H1 (cell line): ENCODE measurements at regions not wholly inside any gene's neighbourhood (a gene's known extent, or its start where the extent isn't known, plus 50 kb on each side); places are given as distances from the start of the nearest gene placed in this dataset.

Experiments
- CTCF ChIA-PET: fragments of 300-600 bp; sonication (Branson Sonifier 250); formaldehyde crosslinking; loops from one replicate; lab custom pipeline; 2021; ENCODE audit not compliant: partially characterized antibody; lab: Charles Lee
- POLR2A ChIA-PET: fragments of 300-600 bp; sonication (Branson Sonifier 250); formaldehyde crosslinking; loops from one replicate; lab custom pipeline; 2021; ENCODE audit warnings: inconsistent platforms; ENCODE audit not compliant: partially characterized antibody; lab: Charles Lee
- DNase-seq, 2 experiments: peaks; one replicate each; pipeline versions ENCODE4 v3.0.0 to v3.0.0-alpha.2; 2010 to 2022; ENCODE audit warnings: low spot score in 2 of 2, low read depth in 1 of 2, mixed read lengths in 1 of 2
- FAIRE-seq: peaks from 2 replicates; lab custom pipeline; 2011; peaks lifted over from hg19 to GRCh38; lab: Jason Lieb, UNC
- H2AFZ ChIP-seq: 2 replicates; pipeline ENCODE4 v1.8.1; 2012; ENCODE audit warnings: low read length, inconsistent platforms
- H2AK5ac ChIP-seq: 2 replicates; pipeline ENCODE4 v1.6.1; 2013; ENCODE audit warnings: low read depth, low read length
- H2BK120ac ChIP-seq: replicated peaks from 2 replicates; pipeline ENCODE3; 2013; ENCODE audit warnings: low read depth, low read length, inconsistent platforms
- H2BK12ac ChIP-seq: 2 replicates; pipeline ENCODE4 v1.6.1; 2013; ENCODE audit warnings: low read depth, low read length
- H2BK15ac ChIP-seq: 2 replicates; pipeline ENCODE4 v1.6.1; 2013; ENCODE audit warnings: low read length
- H2BK20ac ChIP-seq: 2 replicates; pipeline ENCODE4 v1.6.1; 2013; ENCODE audit warnings: low read length
- H2BK5ac ChIP-seq: 2 replicates; pipeline ENCODE4 v1.6.1; 2013; ENCODE audit warnings: low read depth, low read length
- H3K14ac ChIP-seq: 2 replicates; pipeline ENCODE4 v1.6.1; 2013; ENCODE audit warnings: inconsistent platforms; ENCODE audit not compliant: insufficient read length
- H3K18ac ChIP-seq: 2 replicates; pipeline ENCODE4 v1.6.1; 2013; ENCODE audit warnings: low read length; ENCODE audit errors: extremely low read depth
- H3K23ac ChIP-seq: 2 replicates; pipeline ENCODE4 v1.6.1; 2013; ENCODE audit warnings: inconsistent platforms; ENCODE audit not compliant: insufficient read length
- H3K23me2 ChIP-seq: 2 replicates; pipeline ENCODE4 v1.6.1; 2013; ENCODE audit warnings: low read depth, low read length
- H3K27ac ChIP-seq: 2 replicates; pipeline ENCODE4 v1.6.1; 2011; ENCODE audit warnings: low read depth, low read length, inconsistent platforms
- H3K27me3 ChIP-seq, 4 experiments: replicated peaks in 1 of 4; 1 replicate in 1 of 4; 2 replicates in 3 of 4; pipeline versions ENCODE4 v1.6.1 to v1.8.1; 2011 to 2013; ENCODE audit warnings: low read length in 3 of 4, mild to moderate bottlenecking in 3 of 4, inconsistent platforms in 2 of 4, mixed read lengths in 2 of 4, moderate library complexity in 1 of 4; ENCODE audit not compliant: control insufficient read depth in 3 of 4, insufficient read depth in 3 of 4; ENCODE audit errors: extremely low read depth in 1 of 4
- H3K36me3 ChIP-seq, 4 experiments: 2 replicates each; pipeline versions ENCODE4 v1.6.1 to v1.8.1; 2011 to 2013; ENCODE audit warnings: mild to moderate bottlenecking in 4 of 4, low read length in 3 of 4, moderate library complexity in 2 of 4, control low read depth in 1 of 4, inconsistent platforms in 1 of 4; ENCODE audit not compliant: insufficient read depth in 4 of 4, control insufficient read depth in 2 of 4
- H3K4ac ChIP-seq: replicated peaks from 2 replicates; pipeline ENCODE3; 2013; ENCODE audit warnings: low read length, low read depth, mixed read lengths, inconsistent platforms; ENCODE audit not compliant: insufficient read length
- H3K4me1 ChIP-seq, 4 experiments: replicated peaks in 1 of 4; 1 replicate in 1 of 4; 2 replicates in 3 of 4; pipeline versions ENCODE4 v1.6.1 to v1.8.1; 2011 to 2013; ENCODE audit warnings: low read length in 3 of 4, inconsistent platforms in 2 of 4, mixed read lengths in 1 of 4; ENCODE audit not compliant: insufficient read depth in 4 of 4, control insufficient read depth in 3 of 4
- H3K4me2 ChIP-seq, 2 experiments: 2 replicates each; pipeline versions ENCODE4 v1.6.1 to v1.8.1; 2011 to 2013; ENCODE audit warnings: low read depth in 2 of 2, low read length in 2 of 2, control low read depth in 1 of 2, inconsistent platforms in 1 of 2, mild to moderate bottlenecking in 1 of 2; ENCODE audit not compliant: insufficient read depth in 1 of 2
- H3K4me3 ChIP-seq, 4 experiments: fragments of 200-600, 300-600 bp in 1 of 4; sonication (generic), shearing (Covaris generic), sonication (Bioruptor Twin) in 1 of 4; 2 replicates each; pipeline versions ENCODE4 v1.5.1 to v1.8.1; 2011 to 2016; ENCODE audit warnings: low read length in 4 of 4, low read depth in 3 of 4, control low read depth in 2 of 4, inconsistent platforms in 2 of 4, mild to moderate bottlenecking in 2 of 4, mixed read lengths in 1 of 4, moderate library complexity in 1 of 4; ENCODE audit not compliant: insufficient read depth in 2 of 4; ENCODE audit errors: extremely low read depth in 1 of 4
- H3K56ac ChIP-seq: replicated peaks from 2 replicates; pipeline ENCODE3; 2013; ENCODE audit warnings: low read depth, mild to moderate bottlenecking, mixed read lengths, low read length, inconsistent platforms; ENCODE audit not compliant: insufficient read length
- H3K79me1 ChIP-seq: 2 replicates; pipeline ENCODE4 v1.6.1; 2013; ENCODE audit warnings: low read depth, low read length, control low read depth
- H3K79me2 ChIP-seq, 2 experiments: 2 replicates each; pipeline versions ENCODE4 v1.6.1 to v1.8.1; 2012 to 2013; ENCODE audit warnings: low read length in 2 of 2, mild to moderate bottlenecking in 2 of 2, inconsistent platforms in 1 of 2; ENCODE audit not compliant: insufficient read depth in 2 of 2, control insufficient read depth in 1 of 2
- H3K9ac ChIP-seq, 4 experiments: replicated peaks in 1 of 4; 1 replicate in 1 of 4; 2 replicates in 3 of 4; pipeline versions ENCODE4 v1.6.1 to v1.8.1; 2011 to 2013; ENCODE audit warnings: low read depth in 3 of 4, low read length in 3 of 4, control low read depth in 2 of 4, mild to moderate bottlenecking in 2 of 4, moderate library complexity in 2 of 4, inconsistent platforms in 1 of 4; ENCODE audit errors: extremely low read depth in 1 of 4
- H3K9me3 ChIP-seq, 2 experiments: 2 replicates each; pipeline versions ENCODE4 v1.6.1 to v1.8.1; 2012 to 2013; ENCODE audit warnings: mild to moderate bottlenecking in 2 of 2, moderate library complexity in 2 of 2, control low read depth in 1 of 2, inconsistent platforms in 1 of 2, low read depth in 1 of 2, low read length in 1 of 2, mixed read lengths in 1 of 2; ENCODE audit not compliant: insufficient read depth in 2 of 2
- H4K20me1 ChIP-seq, 2 experiments: replicated peaks in 1 of 2; 2 replicates each; pipeline versions ENCODE3 to v1.8.1; 2011 to 2013; ENCODE audit warnings: inconsistent platforms in 2 of 2, low read length in 2 of 2, mild to moderate bottlenecking in 1 of 2; ENCODE audit not compliant: insufficient read depth in 2 of 2, control insufficient read depth in 1 of 2
- H4K5ac ChIP-seq: 2 replicates; pipeline ENCODE4 v1.6.1; 2013; ENCODE audit warnings: low read length, low read depth, mixed read lengths, inconsistent platforms; ENCODE audit not compliant: insufficient read length
- H4K8ac ChIP-seq: 2 replicates; pipeline ENCODE4 v1.8.0; 2013; ENCODE audit warnings: mild to moderate bottlenecking, moderate library complexity, low read length, inconsistent platforms; ENCODE audit not compliant: insufficient read depth; ENCODE audit errors: extremely low read depth
- H4K91ac ChIP-seq: replicated peaks from 2 replicates; pipeline ENCODE3; 2013; ENCODE audit warnings: low read length, mixed read lengths, inconsistent platforms; ENCODE audit not compliant: insufficient read length
- CTCF ChIP-seq, 3 experiments: IDR thresholded peaks; 1 replicate in 2 of 3; 2 replicates in 1 of 3; pipeline versions ENCODE4 v1.5.1 to v1.6.1; 2011; ENCODE audit warnings: low read length in 3 of 3, mild to moderate bottlenecking in 3 of 3, inconsistent platforms in 2 of 3, low read depth in 1 of 3, moderate library complexity in 1 of 3; ENCODE audit not compliant: insufficient read depth in 1 of 3; ENCODE audit errors: control extremely low read depth in 1 of 3
- KDM4A ChIP-seq: IDR thresholded peaks from one replicate; pipeline ENCODE4 v1.7.1; 2012; ENCODE audit warnings: low read depth, mild to moderate bottlenecking, moderate library complexity, low read length, inconsistent platforms; ENCODE audit not compliant: severe bottlenecking
- NRF1 ChIP-seq: IDR thresholded peaks from 2 replicates; pipeline ENCODE4 v1.6.1; 2011; ENCODE audit warnings: mild to moderate bottlenecking, low read depth, low read length, improper control_type of control experiment
- POLR2AphosphoS5 ChIP-seq: IDR thresholded peaks from 2 replicates; pipeline ENCODE4 v1.6.1; 2011; ENCODE audit warnings: low read depth, low read length
- POU5F1 ChIP-seq: IDR thresholded peaks from 2 replicates; pipeline ENCODE4 v1.6.1; 2011; ENCODE audit warnings: low read depth, mild to moderate bottlenecking, low read length, moderate library complexity
- SAP30 ChIP-seq: fragments of 300-600 bp; sonication (generic); IDR thresholded peaks from 2 replicates; pipeline ENCODE4 v1.7.1; 2012; ENCODE audit warnings: low read length, moderate library complexity, mild to moderate bottlenecking, inconsistent platforms; ENCODE audit not compliant: insufficient read depth, insufficient replicate concordance
- SIN3A ChIP-seq, 2 experiments: IDR thresholded peaks in 1 of 2; conservative IDR thresholded peaks in 1 of 2; 2 replicates each; pipeline ENCODE4 v1.6.1; 2011 to 2012; ENCODE audit warnings: low read length in 2 of 2, improper control_type of control experiment in 1 of 2, low read depth in 1 of 2, mild to moderate bottlenecking in 1 of 2
- SP2 ChIP-seq: IDR thresholded peaks from 2 replicates; pipeline ENCODE4 v1.6.1; 2012; ENCODE audit warnings: mild to moderate bottlenecking, low read length, inconsistent platforms
- TCF12 ChIP-seq: IDR thresholded peaks from 2 replicates; pipeline ENCODE4 v1.6.1; 2011; ENCODE audit warnings: low read depth, mild to moderate bottlenecking, low read length
- WGBS, 2 experiments: shearing (Covaris generic) in 1 of 2; methylation state at CpG; one replicate each; pipeline versions ENCODE4 v1.1.6 to v1.1.7; 2013 to 2015; ENCODE audit warnings: low lambda C conversion rate in 2 of 2, mixed read lengths in 2 of 2, inconsistent platforms in 1 of 2, low coverage in 1 of 2, missing lambda C conversion rate in 1 of 2; ENCODE audit not compliant: insufficient replicate concordance in 2 of 2, insufficient coverage in 1 of 2, insufficient read length in 1 of 2; ENCODE audit errors: extremely low coverage in 1 of 2, missing lambda C conversion rate in 1 of 2; 5-methylcytosine and 5-hydroxymethylcytosine counted together
- TF ChIP-seq, protein P1 (sequence below): IDR thresholded peaks from 2 replicates; pipeline ENCODE4 v1.6.1; 2012; ENCODE audit warnings: inconsistent platforms

- Histone ChIP-seq H3K4me1 (peaks cover 2 to 8% (median 6%) of the 10 kb centered on the region in 4 experiments; a peak in 4 of 7 replicates), H3K14ac (no peak overlapping the region), H3K23ac (no peak overlapping the region), H3K9me3 (no peaks in the 10 kb centered on the region), H2BK20ac (no peak overlapping the region), H3K4ac (no peak overlapping the region), H3K79me1 (no peaks in the 10 kb centered on the region), H3K18ac (no peak overlapping the region), H4K8ac (no peak overlapping the region), H3K4me3 (no peak overlapping the region; a peak in 1 of 8 replicates), H3K23me2 (no peaks in the 10 kb centered on the region), H3K56ac (no peak overlapping the region), H2BK5ac (no peak overlapping the region; the same call in 1 of the 2 replicates), H2BK12ac (no peak overlapping the region), H4K20me1 (no peaks in the 10 kb centered on the region), H2AK5ac (no peak overlapping the region), H3K27ac (no peak overlapping the region), H4K91ac (no peak overlapping the region), H2BK15ac (no peak overlapping the region), H3K27me3 (no peaks in the 10 kb centered on the region), H3K36me3 (no peaks in the 10 kb centered on the region), H3K79me2 (no peaks in the 10 kb centered on the region), H2AFZ (no peak overlapping the region), H4K5ac (no peak overlapping the region), H3K4me2 (peak overlapping the region in 1 of 2 experiments; percentile 39; a peak in 2 of 4 replicates), H3K9ac (no peak overlapping the region), H2BK120ac (no peak overlapping the region)
- DNase-seq (peak in 1 of 2 experiments; percentile 44), FAIRE-seq (no peak)
- WGBS, 2 experiments: 78% methylated on average over 6 of the region's 6 CpGs; no CpG with 5 or more reads in 1 of the 2 experiments
- POLR2A ChIA-PET: interaction anchor here (0.7 kb wide), 1 partner anchor 53 kb away, joined by 3 read pairs; no protein-coding TSS in a partner anchor
- CTCF ChIA-PET: interaction anchor here (0.7 to 1.5 kb wide), 6 partner anchors 13 to 1316 kb away, joined by 3 read pairs; partner anchors contain the start of gene PLXNA2
- TF ChIP-seq SP2 (no peak), SAP30 (no peak), POU5F1 (no peak), POLR2AphosphoS5 (no peak), CTCF (IDR thresholded peaks at IDR 0.05; ENCODE audit: control extremely low read depth in 1 of 3, insufficient read depth in 1 of 3, low read depth in 1 of 3, low read length in 3 of 3) (no peak), KDM4A (no peak), NRF1 (no peak), SIN3A (conservative IDR thresholded peaks at IDR 0.05 in 1 of 2, IDR thresholded peaks at IDR 0.05 in 1 of 2; ENCODE audit: low read depth in 1 of 2, low read length in 2 of 2) (no peak), TCF12 (no peak)
- TF ChIP-seq, protein P1, sequence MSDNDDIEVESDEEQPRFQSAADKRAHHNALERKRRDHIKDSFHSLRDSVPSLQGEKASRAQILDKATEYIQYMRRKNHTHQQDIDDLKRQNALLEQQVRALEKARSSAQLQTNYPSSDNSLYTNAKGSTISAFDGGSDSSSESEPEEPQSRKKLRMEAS: no peak
Measured at GRCh38 chr1:208374391-208374941, 130.3 kb upstream of the PLXNA2 start.
